ENCODE measurements at regions not wholly inside any gene's neighbourhood (a gene's known extent, or its start where the extent isn't known, plus 50 kb on each side); places are given as distances from the start of the nearest gene placed in this dataset.

- no peaks in the 10 kb centered on the region for H3K27me3 ChIP-seq (replicated peaks)
- no peaks in the 10 kb centered on the region for H3K36me3 ChIP-seq (replicated peaks)
- DNase-seq: no peak
- no peak for TF ChIP-seq CTCF (IDR thresholded peaks at IDR 0.05; ENCODE audit: low read depth, low read length, missing control alignments)
- no peak overlapping the region for H3K27ac ChIP-seq
- H3K4me3 ChIP-seq (ENCODE audit: low read depth, low read length): no peak overlapping the region
- in situ Hi-C loops (cut with HindIII; ENCODE audit: low pct_ligation_motif_present, low sequenced_read_pairs): no loop called here
These were observed 427.2 kb downstream of the USP25 start for GRCh38 chr21:16156841-16157489.

DNA sequence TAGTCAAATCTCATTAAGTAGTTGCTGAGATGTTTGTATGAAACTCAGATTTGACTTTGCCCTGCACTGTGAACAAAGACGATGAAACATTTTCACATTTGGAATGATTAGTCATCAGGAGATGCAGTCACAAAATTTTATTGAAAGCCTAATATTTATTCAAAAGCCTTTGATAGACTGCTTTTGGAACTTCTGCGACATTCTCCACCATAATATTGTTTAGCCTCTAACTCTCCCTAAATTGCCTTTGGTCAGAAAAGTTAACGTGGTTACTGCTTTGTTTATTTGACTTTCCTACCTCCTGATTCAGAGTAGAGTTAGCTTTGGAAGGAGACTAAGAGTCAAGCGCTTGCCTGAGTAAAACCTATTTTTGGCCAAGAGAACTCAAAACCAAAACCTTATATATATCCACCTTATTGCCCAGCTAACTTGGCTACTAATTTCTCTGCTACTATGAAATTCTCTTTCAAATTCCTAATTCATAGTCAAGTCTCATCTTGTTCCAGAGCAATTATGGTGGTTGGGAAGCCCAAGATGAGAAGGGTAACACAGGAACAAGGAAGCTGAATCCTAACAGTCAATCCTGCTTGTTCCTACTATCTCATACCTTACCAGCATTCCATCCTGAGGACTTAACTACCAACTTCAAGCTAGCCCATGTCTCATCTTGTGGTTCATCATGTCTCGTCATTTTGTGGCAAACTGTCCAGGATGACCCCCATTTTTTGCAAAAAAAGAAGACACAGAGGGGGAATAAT, 429.6 kb downstream of the USP25 start:
- no peaks in the 10 kb centered on the region for H3K36me3 ChIP-seq (replicated peaks)
- in situ Hi-C loops (cut with HindIII; ENCODE audit: low pct_ligation_motif_present, low sequenced_read_pairs): no loop called here
- no peaks in the 10 kb centered on the region for H3K27me3 ChIP-seq (replicated peaks)
- no peak for DNase-seq
- no peak for TF ChIP-seq CTCF (IDR thresholded peaks at IDR 0.05; ENCODE audit: low read depth, low read length, missing control alignments)
- H3K4me3 ChIP-seq (ENCODE audit: low read depth, low read length): no peak overlapping the region
- H3K27ac ChIP-seq: no peak overlapping the region

DNA sequence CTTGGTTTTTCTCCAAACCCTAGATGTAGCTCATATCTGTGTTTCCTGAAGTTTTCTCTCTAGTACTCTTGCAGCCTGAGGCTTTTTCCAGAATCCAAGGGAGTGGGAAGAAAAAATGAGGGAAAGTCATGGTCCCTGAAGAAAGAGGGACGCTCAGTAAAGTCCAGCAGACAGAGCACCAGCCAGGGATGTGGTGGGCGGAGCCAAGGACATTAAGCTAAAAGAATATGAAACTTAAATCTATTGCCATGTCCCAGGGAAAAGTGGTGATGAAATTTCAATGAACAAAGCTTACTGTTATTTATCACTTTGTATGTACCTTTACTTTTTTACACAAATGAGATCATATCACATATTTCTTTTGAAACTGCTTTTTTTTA, 430.2 kb downstream of the USP25 start:
- no peak overlapping the region for H3K4me3 ChIP-seq (ENCODE audit: low read depth, low read length)
- no peaks in the 10 kb centered on the region for H3K36me3 ChIP-seq (replicated peaks)
- H3K27me3 ChIP-seq (replicated peaks): no peaks in the 10 kb centered on the region
- in situ Hi-C loops (cut with HindIII; ENCODE audit: low pct_ligation_motif_present, low sequenced_read_pairs): no loop called here
- no peak overlapping the region for H3K27ac ChIP-seq
- no peak for TF ChIP-seq CTCF (IDR thresholded peaks at IDR 0.05; ENCODE audit: low read depth, low read length, missing control alignments)
- DNase-seq: no peak

- no peaks in the 10 kb centered on the region for H3K27me3 ChIP-seq (replicated peaks)
- in situ Hi-C loops (cut with HindIII; ENCODE audit: low pct_ligation_motif_present, low sequenced_read_pairs): no loop called here
- no peak for DNase-seq
- no peak for TF ChIP-seq CTCF (IDR thresholded peaks at IDR 0.05; ENCODE audit: low read depth, low read length, missing control alignments)
- no peak overlapping the region for H3K4me3 ChIP-seq (ENCODE audit: low read depth, low read length)
- H3K36me3 ChIP-seq (replicated peaks): no peaks in the 10 kb centered on the region
- no peak overlapping the region for H3K27ac ChIP-seq
These were observed 433.2 kb downstream of the USP25 start for GRCh38 chr21:16162953-16163352.

GRCh38 chr21:16169102-16169511, 439.3 kb downstream of the USP25 start:
- no peak overlapping the region for H3K4me3 ChIP-seq (ENCODE audit: low read depth, low read length)
- in situ Hi-C loops (cut with HindIII; ENCODE audit: low pct_ligation_motif_present, low sequenced_read_pairs): no loop called here
- no peaks in the 10 kb centered on the region for H3K36me3 ChIP-seq (replicated peaks)
- H3K27me3 ChIP-seq (replicated peaks): no peaks in the 10 kb centered on the region
- no peak for TF ChIP-seq CTCF (IDR thresholded peaks at IDR 0.05; ENCODE audit: low read depth, low read length, missing control alignments)
- H3K27ac ChIP-seq: no peak overlapping the region
- no peak for DNase-seq
